Stimulated activated CD8-positive, alpha-beta memory T cell treated with anti-CD3 and anti-CD28 coated beads, Interleukin-15, amount 100 ng/mL, for 48 hours (primary cell): ENCODE measurements at regions not wholly inside any gene's neighbourhood (a gene's known extent, or its start where the extent isn't known, plus 50 kb on each side); places are given as distances from the start of the nearest gene placed in this dataset.
"Not testable (repeated sequence)": the region's sequence is repeated elsewhere in the genome, so short reads cannot be mapped to it uniquely, and the experiment has no call there.

ENCODE experiments used
- DNase-seq, 2 donors: peaks; one replicate each; pipeline ENCODE4 v3.0.0-alpha.2; 2020; ENCODE audit warnings: low read depth in 2 of 2

- DNase-seq = no peak
Observed at GRCh38 chr22:22168941-22169867, 75.4 kb upstream of the VPREB1 start.

- DNase-seq = no peak
Observed at GRCh38 chr22:22168190-22168940, 76.2 kb upstream of the VPREB1 start.

GRCh38 chr22:22167791-22168189, 76.8 kb upstream of the VPREB1 start:
- no peak for DNase-seq

GRCh38 chr22:22166941-22167713, 77.5 kb upstream of the VPREB1 start:
- no peak for DNase-seq

GRCh38 chr22:22165936-22166710, 78.5 kb upstream of the VPREB1 start:
- DNase-seq = no peak

GRCh38 chr22:22164541-22165272, 79.9 kb upstream of the VPREB1 start:
- DNase-seq = no peak

- DNase-seq = no peak
Observed at GRCh38 chr22:22161924-22162851, 82.4 kb upstream of the VPREB1 start.

DNA sequence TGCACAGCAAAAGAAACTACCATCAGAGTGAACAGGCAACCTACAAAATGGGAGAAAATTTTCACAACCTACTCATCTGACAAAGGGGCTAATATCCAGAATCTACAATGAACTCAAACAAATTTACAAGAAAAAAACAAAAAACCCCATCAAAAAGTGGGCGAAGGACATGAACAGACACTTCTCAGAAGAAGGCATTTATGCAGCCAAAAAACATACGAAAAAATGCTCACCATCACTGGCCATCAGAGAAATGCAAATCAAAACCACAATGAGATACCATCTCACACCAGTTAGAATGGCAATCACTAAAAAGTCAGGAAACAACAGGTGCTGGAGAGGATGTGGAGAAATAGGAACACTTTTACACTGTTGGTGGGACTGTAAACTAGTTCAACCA, 83.8 kb upstream of the VPREB1 start:
- not testable (repeated sequence) for DNase-seq

DNA sequence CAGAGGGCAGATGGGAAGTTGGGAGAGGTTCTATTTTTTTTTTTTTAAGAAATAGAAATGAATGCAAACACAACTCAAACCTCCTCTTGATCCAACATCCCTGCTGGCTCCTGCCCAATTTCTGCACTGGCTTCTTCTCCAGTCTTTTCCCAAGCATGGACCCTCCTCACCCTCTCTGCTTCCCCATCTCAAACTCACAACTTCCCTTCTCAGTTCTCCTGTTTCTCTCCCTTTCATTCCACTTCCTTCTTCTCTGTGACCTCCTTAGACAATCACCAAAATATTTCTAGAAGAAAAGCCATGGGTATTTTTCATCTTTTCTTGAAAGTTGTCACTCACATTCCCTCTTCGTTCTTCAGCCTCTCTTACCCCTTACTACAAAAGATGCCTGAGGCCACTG, 85.2 kb upstream of the VPREB1 start:
- no peak for DNase-seq

- no peak for DNase-seq
Observed at GRCh38 chr22:22158965-22159364, 85.6 kb upstream of the VPREB1 start.

GRCh38 chr22:22158207-22158816, 86.3 kb upstream of the VPREB1 start:
- no peak for DNase-seq

- no peak for DNase-seq
Observed at GRCh38 chr22:22157348-22157725, 87.2 kb upstream of the VPREB1 start.

GRCh38 chr22:22156716-22157347, 87.8 kb upstream of the VPREB1 start:
- DNase-seq = peak in 1 of 2 donors; percentile 34

DNA sequence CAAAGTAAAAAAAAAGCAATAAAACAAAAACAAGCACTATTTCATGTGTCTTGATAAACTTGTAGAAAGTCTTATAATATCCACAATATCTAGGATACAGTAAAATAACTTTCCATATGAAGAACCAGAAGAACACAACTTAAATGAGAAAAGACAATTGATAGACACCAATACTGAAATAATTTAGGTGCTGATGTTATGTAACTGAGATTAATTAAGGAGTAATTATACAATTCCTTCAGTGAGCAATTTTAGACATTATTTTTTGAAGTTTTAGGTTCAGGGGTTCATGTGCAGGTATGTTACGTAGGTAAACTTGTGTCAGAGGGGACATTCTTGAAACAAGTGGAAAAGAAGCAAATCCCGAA, 88.3 kb upstream of the VPREB1 start:
- DNase-seq = no peak

DNA sequence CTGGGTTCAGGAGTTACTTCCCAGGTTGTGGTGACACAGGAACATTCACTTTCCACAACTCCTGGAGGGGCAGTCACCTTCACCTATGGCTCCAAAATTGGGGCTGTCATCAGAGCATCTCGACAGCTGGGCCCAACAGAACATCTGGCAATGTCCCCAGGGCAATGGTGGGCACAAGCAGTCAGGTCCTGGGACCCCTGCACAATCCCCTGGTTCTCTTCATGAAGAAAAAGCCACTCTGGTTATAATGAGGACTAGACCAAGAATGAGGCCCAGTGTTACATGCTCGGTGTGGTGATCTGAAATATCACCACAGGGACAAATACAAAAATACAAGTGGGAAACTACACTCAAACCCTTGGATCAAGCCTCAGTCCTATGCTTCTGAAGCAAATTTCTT, 89.0 kb upstream of the VPREB1 start:
- DNase-seq = no peak

GRCh38 chr22:22155146-22155545, 89.4 kb upstream of the VPREB1 start:
- DNase-seq = no peak

- DNase-seq = no peak
Observed at GRCh38 chr22:22154040-22154439, 90.5 kb upstream of the VPREB1 start.

- no peak for DNase-seq
Observed at GRCh38 chr22:22151308-22151707, 93.3 kb upstream of the VPREB1 start.

DNA sequence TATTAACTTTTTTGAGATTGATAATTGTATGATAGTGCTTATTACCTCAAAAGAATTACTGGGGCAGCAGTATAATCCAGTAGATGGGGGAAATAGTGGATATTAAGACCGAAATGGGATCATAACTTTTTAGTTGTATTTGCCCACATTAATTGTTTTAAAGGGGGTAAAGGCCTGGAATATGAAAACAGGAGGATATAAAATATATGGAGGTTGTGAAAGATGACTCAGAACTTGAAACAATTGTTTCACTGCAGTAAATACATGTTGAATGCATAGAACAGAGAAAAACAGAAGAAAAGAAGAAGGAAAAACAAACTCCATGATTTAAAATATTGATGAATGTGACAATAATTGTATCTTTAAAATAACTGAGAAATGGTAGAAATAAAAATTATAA, 94.1 kb upstream of the VPREB1 start:
- no peak for DNase-seq
